Activated naive CD8-positive, alpha-beta T cell treated with anti-CD3 and anti-CD28 coated beads, Interleukin-2, amount 50 U/mL, for 24 hours (primary cell): ENCODE measurements at regions not wholly inside any gene's neighbourhood (a gene's known extent, or its start where the extent isn't known, plus 50 kb on each side); places are given as distances from the start of the nearest gene placed in this dataset.
"Not testable (repeated sequence)": the region's sequence is repeated elsewhere in the genome, so short reads cannot be mapped to it uniquely, and the experiment has no call there.

Experiments
- ATAC-seq: fragments of 150-1000 bp; cut with Tn5 transposase; one replicate; pipeline ENCODE4 v1.10.0; 2021
- DNase-seq: peaks from one replicate; pipeline ENCODE4 v3.0.0; 2021
- H3K27ac Mint-ChIP-seq: one replicate; pipeline ENCODE4 v1.8.0; 2021; ENCODE audit warnings: mild to moderate bottlenecking, mixed read lengths
- H3K27me3 Mint-ChIP-seq: one replicate; pipeline ENCODE4 v1.8.0; 2021; ENCODE audit warnings: mixed read lengths
- H3K36me3 Mint-ChIP-seq: one replicate; pipeline ENCODE4 v1.8.0; 2021; ENCODE audit warnings: low read depth, mixed read lengths
- H3K4me1 Mint-ChIP-seq: one replicate; pipeline ENCODE4 v1.8.0; 2021; ENCODE audit warnings: mixed read lengths
- H3K4me3 Mint-ChIP-seq: one replicate; pipeline ENCODE4 v1.8.0; 2021; ENCODE audit warnings: mild to moderate bottlenecking, moderate library complexity, mixed read lengths
- H3K9me3 Mint-ChIP-seq: one replicate; pipeline ENCODE4 v1.8.0; 2021; ENCODE audit warnings: mixed read lengths

DNA sequence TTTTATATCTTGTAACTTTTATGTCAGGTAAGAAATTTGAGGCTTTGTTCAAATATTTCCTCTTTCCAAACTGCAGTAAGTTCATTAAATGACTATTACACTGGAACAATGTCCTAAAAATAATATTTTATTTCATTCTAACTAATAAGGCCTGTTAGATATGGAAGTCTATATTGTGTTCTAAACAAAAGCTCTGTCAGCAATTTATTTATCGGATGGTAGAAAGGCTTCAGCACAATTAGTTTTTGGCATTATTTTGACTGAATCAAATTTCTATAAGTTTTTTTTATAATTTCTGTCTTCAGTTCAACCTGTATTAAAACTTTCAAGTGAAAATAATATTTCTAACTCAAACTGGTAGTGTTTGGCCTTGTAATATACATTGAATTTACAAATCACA lies 992.1 kb downstream of the EPHA3 start:
- no peak overlapping the region for H3K27ac Mint-ChIP-seq
- no peak for DNase-seq
- H3K27me3 Mint-ChIP-seq: no peaks in the 10 kb centered on the region
- H3K36me3 Mint-ChIP-seq: no peaks in the 10 kb centered on the region
- peaks cover 7% of the 10 kb centered on the region for H3K9me3 Mint-ChIP-seq
- no peak for ATAC-seq
- H3K4me1 Mint-ChIP-seq: no peaks in the 10 kb centered on the region
- H3K4me3 Mint-ChIP-seq: no peak overlapping the region

DNA sequence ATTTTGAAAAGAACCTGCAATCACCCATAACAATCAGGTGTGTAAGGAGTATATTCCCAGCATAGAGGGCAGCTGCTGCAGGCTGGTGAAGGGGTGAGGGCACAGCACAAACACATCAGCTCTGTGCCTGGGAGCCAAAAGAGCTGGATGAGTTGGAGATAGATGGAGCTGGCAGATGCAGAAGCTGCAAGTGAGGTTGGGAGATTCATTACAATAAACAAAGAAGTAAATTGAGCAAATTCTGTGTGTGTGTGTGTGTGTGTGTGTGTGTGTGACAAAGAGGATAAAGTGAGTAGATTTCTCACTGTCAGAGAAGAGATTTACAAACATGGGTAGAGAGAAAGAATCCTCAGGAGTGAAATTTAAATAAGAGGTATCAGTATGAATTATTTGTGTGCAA lies 994.7 kb downstream of the EPHA3 start:
- H3K27ac Mint-ChIP-seq: no peak overlapping the region
- no peaks in the 10 kb centered on the region for H3K4me1 Mint-ChIP-seq
- H3K9me3 Mint-ChIP-seq: peaks cover 8% of the 10 kb centered on the region

DNA sequence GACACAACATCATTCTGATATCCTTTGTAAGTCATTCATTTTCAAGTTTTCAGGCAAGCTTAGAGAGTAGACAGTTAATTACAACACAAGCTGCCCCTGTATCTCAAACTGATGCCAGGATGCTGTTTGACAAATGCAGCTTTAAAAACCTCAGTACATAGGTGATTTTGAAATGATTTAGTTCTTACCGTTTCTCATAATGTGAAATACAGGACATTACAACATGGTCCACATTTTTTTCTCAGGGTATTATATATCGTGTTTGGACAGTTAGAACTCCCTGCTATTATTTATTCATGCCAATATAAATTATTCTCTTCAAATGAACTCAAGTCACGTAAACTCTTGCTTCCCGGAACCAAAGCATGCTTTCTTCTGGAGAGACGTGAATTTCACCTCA lies 1013.9 kb downstream of the EPHA3 start:
- peaks cover 4% of the 10 kb centered on the region for H3K9me3 Mint-ChIP-seq
- ATAC-seq (no peak), DNase-seq (no peak)
- H3K36me3 Mint-ChIP-seq: no peaks in the 10 kb centered on the region
- no peak overlapping the region for H3K4me3 Mint-ChIP-seq
- no peak overlapping the region for H3K27ac Mint-ChIP-seq
- H3K27me3 Mint-ChIP-seq: no peaks in the 10 kb centered on the region
- no peaks in the 10 kb centered on the region for H3K4me1 Mint-ChIP-seq

More for the DNA sequence above, 994.7 kb downstream of the EPHA3 start:
- DNase-seq: no peak
- ATAC-seq: no peak
- Mint-ChIP-seq H3K36me3 (no peaks in the 10 kb centered on the region), H3K27me3 (no peaks in the 10 kb centered on the region), H3K4me3 (no peak overlapping the region)

- Mint-ChIP-seq H3K4me1 (no peaks in the 10 kb centered on the region), H3K4me3 (no peak overlapping the region), H3K27ac (no peak overlapping the region), H3K36me3 (no peaks in the 10 kb centered on the region), H3K27me3 (no peaks in the 10 kb centered on the region), H3K9me3 (peaks cover 12% of the 10 kb centered on the region)
- ATAC-seq: no peak
- DNase-seq: no peak
Measured at GRCh38 chr3:90128391-90128790, 1021.0 kb downstream of the EPHA3 start.

DNA sequence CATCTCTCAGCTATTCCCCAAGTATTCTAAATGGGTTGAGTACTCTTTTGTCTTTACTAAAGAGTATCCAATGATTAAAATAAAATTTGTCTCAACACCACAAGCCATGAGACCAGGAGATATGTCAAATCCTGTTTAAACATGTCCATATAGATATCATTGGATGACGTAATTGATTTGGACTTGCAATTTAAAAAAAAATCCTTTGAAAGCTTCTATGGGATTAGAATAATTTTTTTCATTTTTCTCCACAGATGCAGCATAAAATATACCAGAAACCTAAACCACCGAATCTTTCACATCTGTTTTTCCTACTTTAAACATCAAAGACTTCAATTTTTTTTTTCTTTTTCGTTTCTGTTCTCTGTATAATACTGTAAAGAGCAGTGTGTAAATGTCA lies 1022.3 kb downstream of the EPHA3 start:
- Mint-ChIP-seq H3K4me1 (no peaks in the 10 kb centered on the region), H3K27ac (no peak overlapping the region), H3K4me3 (no peak overlapping the region), H3K27me3 (no peaks in the 10 kb centered on the region), H3K9me3 (peaks cover 15% of the 10 kb centered on the region), H3K36me3 (no peaks in the 10 kb centered on the region)
- DNase-seq: no peak
- ATAC-seq: no peak

DNA sequence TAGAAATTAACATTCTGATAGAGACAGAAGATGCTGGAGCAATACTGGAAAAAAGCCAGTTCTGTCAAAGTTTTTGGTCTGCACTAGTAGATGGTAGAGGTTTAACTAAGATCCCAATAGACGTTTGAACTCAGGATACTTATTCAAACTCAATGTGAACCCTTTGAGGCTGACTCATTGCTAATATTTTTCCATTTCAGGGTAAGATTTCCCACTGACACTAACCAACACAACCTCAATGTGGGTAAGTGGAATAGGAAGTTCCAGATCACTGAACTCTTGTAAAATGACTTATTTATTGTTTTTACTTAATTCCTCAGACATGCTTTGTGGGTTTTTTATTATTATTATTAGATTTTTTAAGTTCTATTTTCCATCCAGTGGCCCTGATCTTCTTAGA lies 1024.8 kb downstream of the EPHA3 start:
- ATAC-seq (no peak), DNase-seq (no peak)
- no peaks in the 10 kb centered on the region for H3K27me3 Mint-ChIP-seq
- no peak overlapping the region for H3K27ac Mint-ChIP-seq
- no peak overlapping the region for H3K4me3 Mint-ChIP-seq
- no peaks in the 10 kb centered on the region for H3K36me3 Mint-ChIP-seq
- H3K9me3 Mint-ChIP-seq: peaks cover 7% of the 10 kb centered on the region
- no peaks in the 10 kb centered on the region for H3K4me1 Mint-ChIP-seq

DNA sequence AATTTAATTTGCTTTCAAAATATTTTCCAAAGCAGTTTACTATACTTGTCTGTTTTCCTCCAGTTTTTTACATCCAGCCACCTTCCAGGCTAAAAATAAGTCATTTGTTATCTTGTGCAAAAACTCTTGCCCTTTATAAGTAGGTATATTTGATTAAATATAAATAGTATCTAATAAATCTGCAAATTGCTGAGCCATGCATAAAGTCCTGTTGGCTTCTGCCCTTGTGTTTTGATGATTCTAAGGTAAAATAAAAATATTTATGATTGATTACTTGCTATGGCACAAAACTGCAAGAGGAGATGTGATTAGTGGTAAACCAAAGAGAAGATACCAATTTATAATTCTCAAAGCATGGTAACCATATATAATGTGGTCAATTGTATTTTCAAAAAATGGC lies 1026.7 kb downstream of the EPHA3 start:
- DNase-seq (no peak), ATAC-seq (no peak)
- no peaks in the 10 kb centered on the region for H3K27me3 Mint-ChIP-seq
- no peaks in the 10 kb centered on the region for H3K4me1 Mint-ChIP-seq
- H3K4me3 Mint-ChIP-seq: no peak overlapping the region
- peaks cover 13% of the 10 kb centered on the region for H3K9me3 Mint-ChIP-seq
- H3K27ac Mint-ChIP-seq: no peak overlapping the region
- H3K36me3 Mint-ChIP-seq: no peaks in the 10 kb centered on the region

GRCh38 chr3:90136456-90137191 lies 1029.2 kb downstream of the EPHA3 start:
- H3K4me3 Mint-ChIP-seq: no peak overlapping the region
- H3K27ac Mint-ChIP-seq: no peak overlapping the region
- H3K4me1 Mint-ChIP-seq: no peaks in the 10 kb centered on the region
- H3K9me3 Mint-ChIP-seq: peaks cover 13% of the 10 kb centered on the region
- DNase-seq: no peak
- H3K27me3 Mint-ChIP-seq: no peaks in the 10 kb centered on the region
- no peaks in the 10 kb centered on the region for H3K36me3 Mint-ChIP-seq
- no peak for ATAC-seq

DNA sequence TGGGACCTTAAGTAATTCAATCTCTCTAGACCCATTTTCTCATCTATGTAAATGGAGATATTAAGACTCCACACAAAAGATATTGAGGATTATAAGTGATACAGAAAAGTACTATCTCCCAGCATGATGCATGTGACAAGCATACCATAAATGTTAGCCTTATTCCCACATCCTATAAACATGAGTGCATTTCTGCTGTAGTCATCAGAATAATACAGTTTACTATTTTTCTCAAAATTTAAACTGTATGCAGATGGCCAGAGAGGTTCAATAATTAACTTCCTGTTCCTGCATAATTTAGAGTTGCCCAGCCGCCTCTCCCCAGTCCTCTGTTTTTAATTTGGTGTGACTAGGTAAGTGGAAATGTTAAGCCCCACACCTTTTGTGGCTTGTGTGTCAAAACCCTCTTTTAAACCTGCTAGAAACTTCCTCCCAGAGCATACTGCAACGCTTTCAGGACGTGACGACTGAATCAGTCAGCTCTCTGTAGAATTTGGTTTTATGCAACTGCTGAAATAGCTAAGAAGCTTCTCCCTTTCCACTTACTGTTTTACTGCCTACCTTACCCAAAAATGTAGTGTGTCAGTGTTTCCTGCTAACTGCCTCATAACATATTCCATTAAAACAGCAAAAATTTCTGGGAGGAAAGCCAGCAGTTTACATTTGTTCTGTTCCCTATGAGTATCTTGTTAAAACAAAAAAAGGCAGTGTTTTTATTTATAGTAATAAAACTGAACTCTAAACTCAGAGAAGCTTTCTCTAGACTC lies 1037.9 kb downstream of the EPHA3 start:
- no peaks in the 10 kb centered on the region for H3K4me1 Mint-ChIP-seq
- DNase-seq (no peak), ATAC-seq (no peak)
- H3K4me3 Mint-ChIP-seq: no peak overlapping the region
- no peaks in the 10 kb centered on the region for H3K36me3 Mint-ChIP-seq
- no peak overlapping the region for H3K27ac Mint-ChIP-seq
- H3K27me3 Mint-ChIP-seq: no peaks in the 10 kb centered on the region
- peaks cover 8% of the 10 kb centered on the region for H3K9me3 Mint-ChIP-seq

DNA sequence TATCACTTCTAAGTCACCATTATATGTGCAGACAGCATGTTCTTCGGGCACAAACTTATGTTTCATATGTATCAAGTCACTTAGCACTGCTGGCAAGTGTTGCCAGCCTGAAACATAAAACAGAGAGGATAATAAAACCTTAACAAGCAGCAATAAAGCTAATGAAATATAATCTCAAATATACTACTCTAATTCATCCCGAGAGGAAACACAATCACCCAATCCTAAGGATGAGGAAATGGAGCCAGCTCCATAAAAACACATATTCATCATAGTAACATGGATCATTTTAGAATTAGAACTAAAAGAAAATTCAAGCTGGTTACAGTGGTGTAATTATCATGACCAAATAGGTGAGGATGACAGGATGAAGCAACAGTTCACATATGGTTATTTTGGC lies 1072.7 kb downstream of the EPHA3 start:
- Mint-ChIP-seq H3K4me1 (no peaks in the 10 kb centered on the region), H3K4me3 (no peak overlapping the region), H3K9me3 (peaks cover 8% of the 10 kb centered on the region), H3K27ac (no peak overlapping the region), H3K36me3 (no peaks in the 10 kb centered on the region), H3K27me3 (no peaks in the 10 kb centered on the region)
- ATAC-seq (no peak), DNase-seq (no peak)

GRCh38 chr3:90180543-90180942 lies 1073.1 kb downstream of the EPHA3 start:
- DNase-seq (no peak), ATAC-seq (no peak)
- H3K36me3 Mint-ChIP-seq: no peaks in the 10 kb centered on the region
- no peak overlapping the region for H3K27ac Mint-ChIP-seq
- H3K9me3 Mint-ChIP-seq: peaks cover 8% of the 10 kb centered on the region
- no peaks in the 10 kb centered on the region for H3K4me1 Mint-ChIP-seq
- H3K4me3 Mint-ChIP-seq: no peak overlapping the region
- no peaks in the 10 kb centered on the region for H3K27me3 Mint-ChIP-seq

DNA sequence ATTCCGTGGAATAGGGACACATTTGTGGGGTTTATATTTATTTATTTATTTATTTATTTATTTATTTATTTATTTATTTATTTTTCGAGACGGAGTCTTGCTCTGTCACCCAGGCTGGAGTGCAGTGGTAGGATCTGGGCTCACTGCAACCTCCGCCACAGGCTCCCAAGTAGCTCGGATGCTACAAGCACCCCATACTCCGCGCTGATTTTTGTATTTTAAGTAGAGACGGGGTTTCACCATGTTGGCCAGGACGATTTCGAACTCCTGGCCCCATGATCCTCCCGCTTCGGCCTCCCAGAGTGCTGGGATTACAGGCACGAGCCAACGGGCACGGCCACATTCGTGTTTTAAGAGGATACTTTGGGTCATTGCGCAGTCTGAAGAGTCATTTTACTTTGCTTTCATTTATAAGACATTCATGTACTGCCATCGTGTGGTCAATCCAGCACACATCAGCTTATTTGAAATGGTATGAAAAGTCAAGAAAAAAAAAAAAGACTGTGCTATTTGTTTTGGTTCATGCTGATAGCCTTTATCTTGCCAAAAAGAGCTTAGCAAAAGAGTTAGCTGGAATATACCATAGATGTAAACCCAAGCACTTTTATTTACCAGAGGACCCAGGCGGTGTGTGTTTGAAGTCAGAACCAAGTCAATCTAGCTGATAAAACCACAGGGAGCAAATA lies 1075.0 kb downstream of the EPHA3 start:
- H3K4me3 Mint-ChIP-seq, H3K27me3 Mint-ChIP-seq, H3K9me3 Mint-ChIP-seq, H3K36me3 Mint-ChIP-seq, DNase-seq, H3K27ac Mint-ChIP-seq, H3K4me1 Mint-ChIP-seq: not testable (repeated sequence)
- peak; percentile 52 for ATAC-seq

DNA sequence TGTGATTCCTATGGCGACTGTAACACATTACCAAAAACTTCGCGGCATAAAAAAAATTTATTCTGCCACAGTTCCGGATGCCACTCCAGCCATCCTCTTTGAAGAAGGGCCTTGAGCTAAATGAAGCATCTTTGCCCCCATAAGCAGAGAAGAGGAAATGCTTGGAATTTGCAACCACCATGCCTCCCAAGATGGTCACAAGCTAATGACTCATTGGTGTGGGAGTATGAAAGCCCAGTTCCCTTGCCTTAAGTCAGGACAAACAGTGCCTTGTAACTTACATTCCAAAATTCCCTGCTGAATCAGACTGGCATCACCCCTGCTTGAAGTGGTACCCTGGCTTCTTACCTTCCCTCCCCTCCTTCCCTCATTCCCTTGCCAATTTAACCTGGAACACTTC lies 1077.4 kb downstream of the EPHA3 start:
- Mint-ChIP-seq H3K9me3 (no peaks in the 10 kb centered on the region), H3K4me1 (no peaks in the 10 kb centered on the region), H3K27ac (no peak overlapping the region), H3K27me3 (no peaks in the 10 kb centered on the region), H3K36me3 (no peaks in the 10 kb centered on the region), H3K4me3 (no peak overlapping the region)
- DNase-seq (no peak), ATAC-seq (no peak)

GRCh38 chr3:90197383-90197782 lies 1090.0 kb downstream of the EPHA3 start:
- not testable (repeated sequence) for H3K4me3 Mint-ChIP-seq, H3K4me1 Mint-ChIP-seq, H3K36me3 Mint-ChIP-seq, H3K27me3 Mint-ChIP-seq, DNase-seq, ATAC-seq, H3K27ac Mint-ChIP-seq
- peaks cover 19% of the 10 kb centered on the region for H3K9me3 Mint-ChIP-seq

DNA sequence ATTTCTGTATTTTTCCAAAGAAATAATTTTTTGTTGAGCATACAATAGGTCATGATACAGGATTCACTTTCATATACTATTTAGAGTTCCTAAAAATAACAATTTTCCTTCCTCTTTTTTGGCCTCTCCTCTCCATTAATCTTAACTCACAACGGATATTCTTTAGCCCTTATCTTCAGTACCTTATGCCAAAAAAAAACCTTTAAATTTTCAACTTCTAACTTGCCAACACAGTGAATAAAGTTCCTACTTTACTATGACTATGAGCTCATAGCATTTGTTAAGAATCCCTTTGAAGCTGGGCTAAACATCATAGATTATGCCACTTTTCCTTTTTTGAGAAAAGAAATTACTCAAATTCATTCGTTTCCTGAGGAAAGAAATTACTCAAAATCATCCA lies 1095.5 kb downstream of the EPHA3 start:
- not testable (repeated sequence) for ATAC-seq, H3K36me3 Mint-ChIP-seq, H3K27me3 Mint-ChIP-seq, H3K4me3 Mint-ChIP-seq, H3K4me1 Mint-ChIP-seq, H3K27ac Mint-ChIP-seq, H3K9me3 Mint-ChIP-seq, DNase-seq
